HepG2 (cell line): ENCODE measurements at regions not wholly inside any gene's neighbourhood (a gene's known extent, or its start where the extent isn't known, plus 50 kb on each side); places are given as distances from the start of the nearest gene placed in this dataset.

Experiments
- ATAC-seq: fragments of 200-7000 bp; cut with Tn5 transposase; 3 replicates; pipeline ENCODE4 v1.9.1; 2020; ENCODE audit warnings: mild to moderate bottlenecking, moderate library complexity
- BruUV-seq: library from RNA; stranded (reverse); fragments of 400-500 nt; replicated peaks from 2 replicates; lab custom pipeline; 2021; lab: Mats Ljungman, UMichigan
- CTCF ChIA-PET: fragments of 300-600 bp; formaldehyde crosslinking; extraction: SDS; loops from one replicate; lab custom pipeline; 2021; ENCODE audit warnings: low total read pairs, inconsistent platforms, low intra/inter-chr PET ratio; lab: Yijun Ruan, JAX
- POLR2A ChIA-PET: fragments of 350-600 bp; sonication (Branson Sonifier 250); formaldehyde crosslinking; loops from one replicate; lab custom pipeline; 2020; ENCODE audit warnings: antibody characterized with exemption, inconsistent platforms; lab: Yijun Ruan, JAX
- DNase-seq: peaks from one replicate; pipeline ENCODE4 v3.0.0-alpha.2; 2015; ENCODE audit warnings: low spot score
- FAIRE-seq: peaks from 3 replicates; lab custom pipeline; 2011; peaks lifted over from hg19 to GRCh38; lab: Jason Lieb, UNC
- H2AFZ ChIP-seq: one replicate; pipeline ENCODE4 v1.6.1; 2011; ENCODE audit warnings: low read length, inconsistent platforms
- H3K27ac ChIP-seq: fragments of 300-600 bp; 3 replicates; pipeline ENCODE4 v1.8.0; 2011; ENCODE audit warnings: mixed run types, mild to moderate bottlenecking, mixed read lengths, low read length, inconsistent platforms; ENCODE audit not compliant: insufficient read depth; ENCODE audit errors: extremely low read length
- H3K27me3 ChIP-seq, 2 experiments: fragments of 200-600 bp in 1 of 2; 2 replicates in 1 of 2; 3 replicates in 1 of 2; pipeline versions ENCODE4 v1.6.0 to v1.8.0; 2011; ENCODE audit warnings: low read length in 2 of 2, mild to moderate bottlenecking in 2 of 2, moderate library complexity in 2 of 2, inconsistent platforms in 1 of 2; ENCODE audit not compliant: insufficient read depth in 2 of 2, control insufficient read depth in 1 of 2
- H3K36me3 ChIP-seq, 2 experiments: fragments of 200-600 bp in 1 of 2; replicated peaks in 1 of 2; 2 replicates in 1 of 2; 3 replicates in 1 of 2; pipeline versions ENCODE4 v1.5.1 to v1.8.0; 2011; ENCODE audit warnings: low read length in 2 of 2, inconsistent platforms in 1 of 2; ENCODE audit not compliant: insufficient read depth in 2 of 2, control insufficient read depth in 1 of 2
- H3K4me1 ChIP-seq: 2 replicates; pipeline ENCODE4 v1.5.1; 2012; ENCODE audit warnings: low read length, inconsistent platforms; ENCODE audit not compliant: insufficient read depth
- H3K4me2 ChIP-seq: 2 replicates; pipeline ENCODE4 v1.6.0; 2011; ENCODE audit warnings: low read depth, low read length, inconsistent platforms
- H3K4me3 ChIP-seq, 3 experiments: fragments of 200-600 bp in 1 of 3; sonication (generic), shearing (Covaris generic) in 1 of 3; replicated peaks in 1 of 3; 2 replicates each; pipeline ENCODE4 v1.5.1; 2011 to 2016; ENCODE audit warnings: low read length in 3 of 3, inconsistent platforms in 2 of 3, low read depth in 2 of 3, mild to moderate bottlenecking in 2 of 3, control low read depth in 1 of 3, mixed read lengths in 1 of 3; ENCODE audit not compliant: insufficient read depth in 1 of 3
- H3K79me2 ChIP-seq: one replicate; pipeline ENCODE4 v1.6.1; 2011; ENCODE audit warnings: low read length, inconsistent platforms; ENCODE audit not compliant: insufficient read depth
- H3K9ac ChIP-seq: 2 replicates; pipeline ENCODE4 v1.6.0; 2011; ENCODE audit warnings: mild to moderate bottlenecking, low read depth, low read length, inconsistent platforms; ENCODE audit not compliant: insufficient read depth
- H3K9me3 ChIP-seq: 2 replicates; pipeline ENCODE4 v1.5.1; 2012; ENCODE audit warnings: mild to moderate bottlenecking, low read length
- H4K20me1 ChIP-seq: 2 replicates; pipeline ENCODE4 v1.6.0; 2011; ENCODE audit warnings: inconsistent platforms, mild to moderate bottlenecking, low read length, moderate library complexity; ENCODE audit not compliant: insufficient read depth
- CEBPB ChIP-seq: IDR thresholded peaks from 2 replicates; pipeline ENCODE4 v1.6.1; 2011; ENCODE audit warnings: low read depth, low read length, improper control_type of control experiment, borderline replicate concordance
- CHD2 ChIP-seq: IDR thresholded peaks from 2 replicates; pipeline ENCODE4 v1.6.1; 2011; ENCODE audit warnings: low read depth, low read length, improper control_type of control experiment
- DNMT3B ChIP-seq: conservative IDR thresholded peaks from 2 replicates; pipeline ENCODE4 v1.6.1; 2016; ENCODE audit warnings: missing biosample characterization, control low read depth
- EEA1 ChIP-seq: sonication (generic); formaldehyde crosslinking; IDR thresholded peaks from 2 replicates; pipeline ENCODE4 v1.5.1; 2020; ENCODE audit warnings: mild to moderate bottlenecking, missing genetic modification reagents, borderline replicate concordance
- RFXANK ChIP-seq: IDR thresholded peaks from 2 replicates; pipeline ENCODE4 v1.6.1; 2016
- SAP130 ChIP-seq: IDR thresholded peaks from 2 replicates; pipeline ENCODE4 v1.6.1; 2016; ENCODE audit warnings: low read depth
- WIZ ChIP-seq: sonication (generic); formaldehyde crosslinking; IDR thresholded peaks from 2 replicates; pipeline ENCODE4 v1.5.1; 2020; ENCODE audit warnings: mild to moderate bottlenecking, missing genetic modification reagents
- ZNF354B ChIP-seq: sonication (generic); formaldehyde crosslinking; IDR thresholded peaks from 2 replicates; pipeline ENCODE4 v1.8.0; 2022; ENCODE audit warnings: mild to moderate bottlenecking, missing genetic modification reagents
- WGBS: methylation state at CpG from one replicate; pipeline ENCODE4 v1.1.6; 2017; ENCODE audit warnings: low lambda C conversion rate; 5-methylcytosine and 5-hydroxymethylcytosine counted together
- in situ Hi-C: cut with HindIII; loops from 2 replicates; pipeline ENCODE4 v1.10.0; 2017; ENCODE audit warnings: low pct_unique_long_range_greater_than_20kb; ENCODE audit not compliant: extremely low pct_ligation_motif_present
- intact Hi-C: fragments of 100-400 bp; cut with micrococcal nuclease; formaldehyde crosslinking; loops from one replicate; pipeline ENCODE4 v1.10.0; 2022; ENCODE audit not compliant: unreplicated experiment
- TF ChIP-seq, protein P1 (sequence below): sonication (generic); formaldehyde crosslinking; IDR thresholded peaks from 2 replicates; pipeline ENCODE4 v1.8.0; 2022; ENCODE audit warnings: mild to moderate bottlenecking, missing genetic modification reagents; ENCODE audit not compliant: insufficient replicate concordance
- TF ChIP-seq, protein P2 (sequence below): IDR thresholded peaks from 2 replicates; pipeline ENCODE4 v1.6.1; 2012; ENCODE audit warnings: low read length, improper control_type of control experiment
- TF ChIP-seq, protein P3 (sequence below): sonication (generic); formaldehyde crosslinking; IDR thresholded peaks from 2 replicates; pipeline ENCODE4 v1.8.1; 2023; ENCODE audit warnings: mild to moderate bottlenecking, missing genetic modification reagents
- TF ChIP-seq, protein P4 (sequence below), 2 experiments: sonication (generic) in 1 of 2; formaldehyde crosslinking in 1 of 2; IDR thresholded peaks; 2 replicates each; pipeline versions ENCODE4 v1.5.1 to v1.6.1; 2011 to 2020; ENCODE audit warnings: borderline replicate concordance in 1 of 2, low read depth in 1 of 2, low read length in 1 of 2, mild to moderate bottlenecking in 1 of 2, missing genetic modification reagents in 1 of 2, moderate library complexity in 1 of 2

DNA sequence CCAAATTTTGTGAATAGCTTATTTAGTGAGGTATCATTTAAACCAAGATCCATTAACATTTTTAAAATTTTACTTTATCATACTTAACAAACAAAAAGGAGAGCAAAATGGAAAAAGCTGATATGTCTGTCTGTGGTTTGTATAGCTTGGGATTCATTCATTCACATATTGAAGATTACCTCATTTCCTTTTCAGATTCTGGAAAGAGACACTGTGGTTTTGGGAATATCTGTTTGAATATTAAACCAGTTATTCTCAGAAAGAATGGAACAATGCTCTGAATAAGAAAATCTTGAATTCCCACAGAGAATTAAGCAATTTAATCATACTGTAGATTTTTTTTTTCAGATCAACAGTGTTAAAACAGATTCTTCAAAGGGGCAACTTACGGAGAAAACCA is 93.8 kb upstream of the PRDX6 start (continued):
- no peak for TF ChIP-seq DNMT3B (CRISPR knock-in tag)
- TF ChIP-seq ZNF354B (CRISPR knock-in tag) = no peak
- no peak for TF ChIP-seq RFXANK (CRISPR knock-in tag)
- TF ChIP-seq, protein P1, sequence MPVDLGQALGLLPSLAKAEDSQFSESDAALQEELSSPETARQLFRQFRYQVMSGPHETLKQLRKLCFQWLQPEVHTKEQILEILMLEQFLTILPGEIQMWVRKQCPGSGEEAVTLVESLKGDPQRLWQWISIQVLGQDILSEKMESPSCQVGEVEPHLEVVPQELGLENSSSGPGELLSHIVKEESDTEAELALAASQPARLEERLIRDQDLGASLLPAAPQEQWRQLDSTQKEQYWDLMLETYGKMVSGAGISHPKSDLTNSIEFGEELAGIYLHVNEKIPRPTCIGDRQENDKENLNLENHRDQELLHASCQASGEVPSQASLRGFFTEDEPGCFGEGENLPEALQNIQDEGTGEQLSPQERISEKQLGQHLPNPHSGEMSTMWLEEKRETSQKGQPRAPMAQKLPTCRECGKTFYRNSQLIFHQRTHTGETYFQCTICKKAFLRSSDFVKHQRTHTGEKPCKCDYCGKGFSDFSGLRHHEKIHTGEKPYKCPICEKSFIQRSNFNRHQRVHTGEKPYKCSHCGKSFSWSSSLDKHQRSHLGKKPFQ (CRISPR knock-in tag) = no peak
- TF ChIP-seq SAP130 (CRISPR knock-in tag) = no peak

DNA sequence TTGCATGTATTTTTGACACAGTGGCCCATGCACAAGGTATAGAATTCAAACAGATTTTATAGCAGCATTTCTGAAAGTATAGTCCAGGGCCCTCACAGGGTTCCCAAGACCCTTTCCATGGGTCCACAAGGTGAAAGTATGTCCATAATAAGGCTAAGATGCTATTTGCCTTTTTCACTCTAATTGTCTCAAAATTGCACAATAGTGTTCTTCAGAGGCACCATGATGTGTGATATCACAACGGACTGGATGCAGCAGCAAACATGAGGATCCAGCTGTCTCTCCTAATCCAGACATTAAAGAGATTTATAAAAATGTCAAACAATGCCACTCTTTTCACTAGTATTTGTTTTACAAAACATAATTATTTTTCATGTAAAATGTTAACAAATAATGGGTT is 88.8 kb upstream of the PRDX6 start:
- H4K20me1 ChIP-seq = no peaks in the 10 kb centered on the region
- CTCF ChIA-PET = no interaction called here
- H2AFZ ChIP-seq = no peak overlapping the region
- ATAC-seq (no peak), FAIRE-seq (no peak)
- no TSS peak for BruUV-seq
- H3K27ac ChIP-seq = no peak overlapping the region
- H3K4me2 ChIP-seq = no peak overlapping the region
- no peaks in the 10 kb centered on the region for H3K79me2 ChIP-seq
- POLR2A ChIA-PET = no interaction called here
- TF ChIP-seq WIZ (CRISPR knock-in tag) = no peak
- no peak for TF ChIP-seq EEA1 (CRISPR knock-in tag)
- TF ChIP-seq CEBPB = peak; percentile 33; the same call in 1 of the 2 replicates
- TF ChIP-seq, protein P2, sequence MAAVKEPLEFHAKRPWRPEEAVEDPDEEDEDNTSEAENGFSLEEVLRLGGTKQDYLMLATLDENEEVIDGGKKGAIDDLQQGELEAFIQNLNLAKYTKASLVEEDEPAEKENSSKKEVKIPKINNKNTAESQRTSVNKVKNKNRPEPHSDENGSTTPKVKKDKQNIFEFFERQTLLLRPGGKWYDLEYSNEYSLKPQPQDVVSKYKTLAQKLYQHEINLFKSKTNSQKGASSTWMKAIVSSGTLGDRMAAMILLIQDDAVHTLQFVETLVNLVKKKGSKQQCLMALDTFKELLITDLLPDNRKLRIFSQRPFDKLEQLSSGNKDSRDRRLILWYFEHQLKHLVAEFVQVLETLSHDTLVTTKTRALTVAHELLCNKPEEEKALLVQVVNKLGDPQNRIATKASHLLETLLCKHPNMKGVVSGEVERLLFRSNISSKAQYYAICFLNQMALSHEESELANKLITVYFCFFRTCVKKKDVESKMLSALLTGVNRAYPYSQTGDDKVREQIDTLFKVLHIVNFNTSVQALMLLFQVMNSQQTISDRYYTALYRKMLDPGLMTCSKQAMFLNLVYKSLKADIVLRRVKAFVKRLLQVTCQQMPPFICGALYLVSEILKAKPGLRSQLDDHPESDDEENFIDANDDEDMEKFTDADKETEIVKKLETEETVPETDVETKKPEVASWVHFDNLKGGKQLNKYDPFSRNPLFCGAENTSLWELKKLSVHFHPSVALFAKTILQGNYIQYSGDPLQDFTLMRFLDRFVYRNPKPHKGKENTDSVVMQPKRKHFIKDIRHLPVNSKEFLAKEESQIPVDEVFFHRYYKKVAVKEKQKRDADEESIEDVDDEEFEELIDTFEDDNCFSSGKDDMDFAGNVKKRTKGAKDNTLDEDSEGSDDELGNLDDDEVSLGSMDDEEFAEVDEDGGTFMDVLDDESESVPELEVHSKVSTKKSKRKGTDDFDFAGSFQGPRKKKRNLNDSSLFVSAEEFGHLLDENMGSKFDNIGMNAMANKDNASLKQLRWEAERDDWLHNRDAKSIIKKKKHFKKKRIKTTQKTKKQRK = no peak
- no peak for TF ChIP-seq CHD2
- TF ChIP-seq, protein P3, sequence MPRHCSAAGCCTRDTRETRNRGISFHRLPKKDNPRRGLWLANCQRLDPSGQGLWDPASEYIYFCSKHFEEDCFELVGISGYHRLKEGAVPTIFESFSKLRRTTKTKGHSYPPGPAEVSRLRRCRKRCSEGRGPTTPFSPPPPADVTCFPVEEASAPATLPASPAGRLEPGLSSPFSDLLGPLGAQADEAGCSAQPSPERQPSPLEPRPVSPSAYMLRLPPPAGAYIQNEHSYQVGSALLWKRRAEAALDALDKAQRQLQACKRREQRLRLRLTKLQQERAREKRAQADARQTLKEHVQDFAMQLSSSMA (CRISPR knock-in tag) = no peak
- TF ChIP-seq, protein P4, sequence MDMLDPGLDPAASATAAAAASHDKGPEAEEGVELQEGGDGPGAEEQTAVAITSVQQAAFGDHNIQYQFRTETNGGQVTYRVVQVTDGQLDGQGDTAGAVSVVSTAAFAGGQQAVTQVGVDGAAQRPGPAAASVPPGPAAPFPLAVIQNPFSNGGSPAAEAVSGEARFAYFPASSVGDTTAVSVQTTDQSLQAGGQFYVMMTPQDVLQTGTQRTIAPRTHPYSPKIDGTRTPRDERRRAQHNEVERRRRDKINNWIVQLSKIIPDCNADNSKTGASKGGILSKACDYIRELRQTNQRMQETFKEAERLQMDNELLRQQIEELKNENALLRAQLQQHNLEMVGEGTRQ (IDR thresholded peaks at IDR 0.05; ENCODE audit: low read depth, low read length) = no peak
- TF ChIP-seq, protein P4 (CRISPR knock-in tag; IDR thresholded peaks at IDR 0.05; ENCODE audit: borderline replicate concordance) = no peak
- TF ChIP-seq, all 625 proteins: peak for 1
- in situ Hi-C loops = no loop called here
- no peaks in the 10 kb centered on the region for H3K9me3 ChIP-seq
- H3K36me3 ChIP-seq = no peaks in the 10 kb centered on the region
- H3K4me1 ChIP-seq = no peaks in the 10 kb centered on the region
- no peak overlapping the region for H3K9ac ChIP-seq
- H3K27me3 ChIP-seq = no peaks in the 10 kb centered on the region
- 94% methylated on average over 1 of the region's 1 CpG for WGBS
- no peak overlapping the region for H3K4me3 ChIP-seq
- DNase-seq = no peak
- intact Hi-C loops = no loop called here
